Activated B cell treated with CpG ODN at 0.5 μM for 24 hours (primary cell): ENCODE measurements at regions not wholly inside any gene's neighbourhood (a gene's known extent, or its start where the extent isn't known, plus 50 kb on each side); places are given as distances from the start of the nearest gene placed in this dataset.

Experiments
- ATAC-seq: fragments of 200-7000 bp; cut with Tn5 transposase; one replicate; pipeline ENCODE4 v1.10.0; 2021; ENCODE audit warnings: low read depth, mild to moderate bottlenecking, moderate library complexity
- CTCF ChIA-PET: fragments of 350-600 bp; sonication (Branson Sonifier 250); formaldehyde crosslinking; loops from one replicate; lab custom pipeline; 2021; ENCODE audit warnings: antibody characterized with exemption; lab: Charles Lee
- POLR2A ChIA-PET: fragments of 350-600 bp; sonication (Branson Sonifier 250); formaldehyde crosslinking; loops from one replicate; lab custom pipeline; 2021; ENCODE audit warnings: antibody characterized with exemption; lab: Charles Lee
- DNase-seq: peaks from one replicate; pipeline ENCODE4 v3.0.0; 2022
- H3K27ac Mint-ChIP-seq: one replicate; pipeline ENCODE4 v1.8.0; 2020; ENCODE audit warnings: mixed read lengths
- H3K27me3 Mint-ChIP-seq: one replicate; pipeline ENCODE4 v1.8.0; 2021; ENCODE audit warnings: mixed read lengths
- H3K36me3 Mint-ChIP-seq: one replicate; pipeline ENCODE4 v1.8.0; 2021; ENCODE audit warnings: low read depth, mixed read lengths
- H3K4me1 Mint-ChIP-seq: one replicate; pipeline ENCODE4 v1.8.0; 2021; ENCODE audit warnings: mixed read lengths
- H3K4me3 Mint-ChIP-seq: one replicate; pipeline ENCODE4 v1.8.0; 2020; ENCODE audit warnings: mild to moderate bottlenecking, mixed read lengths
- H3K9me3 Mint-ChIP-seq: one replicate; pipeline ENCODE4 v1.8.0; 2020; ENCODE audit warnings: mixed read lengths
- CTCF ChIP-seq: fragments of 200-600 bp; IDR thresholded peaks from one replicate; pipeline ENCODE4 v1.8.0; 2022; ENCODE audit warnings: antibody characterized with exemption, mild to moderate bottlenecking
- intact Hi-C: fragments of 100-400 bp; cut with micrococcal nuclease; formaldehyde crosslinking; loops from one replicate; pipeline ENCODE4 v1.15.1; 2024

DNA sequence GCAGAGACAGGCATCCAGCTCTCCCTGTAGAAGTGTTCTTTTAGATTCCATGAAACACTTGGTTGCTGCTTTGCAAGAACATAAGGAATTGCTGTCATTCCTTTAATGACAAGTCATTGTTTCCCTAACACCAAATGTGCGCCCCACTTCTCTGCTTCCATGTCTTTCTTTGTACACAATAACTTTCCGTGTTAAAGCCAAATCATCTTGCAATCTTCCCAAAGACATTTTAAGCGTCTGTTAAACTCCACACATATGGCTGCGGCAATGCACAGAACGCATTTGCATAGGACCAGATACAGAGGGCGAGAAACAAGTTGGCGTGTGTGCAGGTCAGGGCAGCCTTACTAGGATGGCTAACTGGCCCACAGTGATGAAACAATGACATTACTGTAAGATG lies 399.3 kb upstream of the PRKCQ start:
- Mint-ChIP-seq H3K9me3 (no peaks in the 10 kb centered on the region), H3K36me3 (no peaks in the 10 kb centered on the region), H3K4me1 (no peaks in the 10 kb centered on the region), H3K27me3 (peaks cover 18% of the 10 kb centered on the region), H3K27ac (no peak overlapping the region), H3K4me3 (no peak overlapping the region)
- intact Hi-C loops, result no loop called here
- ATAC-seq, result no peak
- no peak for TF ChIP-seq CTCF
- DNase-seq, result no peak
- ChIA-PET CTCF (no interaction called here), POLR2A (no interaction called here)

DNA sequence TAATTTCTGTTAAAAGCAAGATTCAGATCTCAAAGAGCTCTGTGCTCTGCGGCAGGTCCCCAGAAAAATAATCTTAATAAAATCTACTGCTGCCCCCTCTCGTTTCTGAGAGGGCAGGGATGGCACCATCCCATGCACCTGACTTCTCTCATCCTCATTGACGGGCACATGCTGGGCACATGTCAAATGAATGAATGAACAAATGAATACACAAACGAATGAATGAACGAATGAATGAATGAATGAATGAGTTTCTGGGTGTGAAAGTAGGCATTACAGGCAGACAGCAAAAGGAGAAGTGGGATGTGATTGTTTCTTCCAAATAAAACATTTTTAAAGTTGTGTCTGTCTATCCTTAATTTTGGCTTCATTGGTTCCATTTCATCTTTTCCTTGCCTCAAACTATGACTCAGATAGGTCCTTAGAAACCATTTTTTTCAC lies 398.1 kb upstream of the PRKCQ start:
- Mint-ChIP-seq H3K4me1 (no peaks in the 10 kb centered on the region), H3K9me3 (no peaks in the 10 kb centered on the region), H3K27ac (no peak overlapping the region), H3K36me3 (no peaks in the 10 kb centered on the region), H3K27me3 (peaks cover 18% of the 10 kb centered on the region), H3K4me3 (no peak overlapping the region)
- TF ChIP-seq CTCF, result no peak
- intact Hi-C loops, result loop anchor here (1.0 kb wide), 1 partner anchor 58 kb away; no protein-coding TSS in a partner anchor
- CTCF ChIA-PET, result interaction anchor here (1.3 kb wide), 1 partner anchor 57 kb away, joined by 6 read pairs; no protein-coding TSS in a partner anchor
- no peak for ATAC-seq
- DNase-seq, result no peak
- POLR2A ChIA-PET, result no interaction called here

GRCh38 chr10:6977398-6978186 lies 397.5 kb upstream of the PRKCQ start:
- Mint-ChIP-seq H3K27ac (no peak overlapping the region), H3K4me3 (no peak overlapping the region), H3K4me1 (no peaks in the 10 kb centered on the region), H3K27me3 (peaks cover 18% of the 10 kb centered on the region), H3K36me3 (no peaks in the 10 kb centered on the region), H3K9me3 (no peaks in the 10 kb centered on the region)
- ChIA-PET CTCF (interaction anchor here (1.3 kb wide), 1 partner anchor 56 kb away, joined by 6 read pairs; no protein-coding TSS in a partner anchor), POLR2A (no interaction called here)
- TF ChIP-seq CTCF, result no peak
- DNase-seq (no peak), ATAC-seq (no peak)
- intact Hi-C loops, result loop anchor here (1.0 kb wide), 1 partner anchor 57 kb away; no protein-coding TSS in a partner anchor

GRCh38 chr10:6973899-6974298 lies 393.8 kb upstream of the PRKCQ start:
- DNase-seq (no peak), ATAC-seq (no peak)
- intact Hi-C loops, result no loop called here
- Mint-ChIP-seq H3K36me3 (no peaks in the 10 kb centered on the region), H3K4me1 (no peaks in the 10 kb centered on the region), H3K4me3 (no peak overlapping the region), H3K27ac (no peak overlapping the region), H3K9me3 (peaks cover under 1% of the 10 kb centered on the region), H3K27me3 (peaks cover 8% of the 10 kb centered on the region)
- POLR2A ChIA-PET, result no interaction called here
- CTCF ChIA-PET, result no interaction called here
- TF ChIP-seq CTCF, result no peak

DNA sequence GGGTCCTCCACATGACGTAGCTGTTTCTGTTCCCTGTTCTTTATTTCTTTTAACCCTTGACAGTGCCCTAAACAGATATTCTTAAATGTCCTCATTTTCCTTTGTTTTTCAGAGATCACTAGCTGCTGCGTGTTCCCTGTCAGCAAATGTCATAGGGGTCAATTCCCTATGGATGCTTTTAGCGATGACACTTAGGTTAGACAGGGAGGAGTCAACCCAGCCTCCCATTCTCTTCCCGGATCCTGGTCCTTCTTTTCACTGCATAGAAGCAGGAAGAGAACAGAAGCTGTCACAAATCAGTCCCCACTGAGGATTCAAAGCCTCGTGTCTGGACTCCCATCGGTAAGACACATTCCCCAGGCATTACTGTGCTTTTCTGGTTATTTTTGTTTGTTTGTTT lies 392.1 kb upstream of the PRKCQ start:
- no peak for TF ChIP-seq CTCF
- Mint-ChIP-seq H3K4me3 (no peak overlapping the region), H3K4me1 (no peaks in the 10 kb centered on the region), H3K27ac (no peak overlapping the region), H3K9me3 (peaks cover 4% of the 10 kb centered on the region), H3K27me3 (peaks cover 2% of the 10 kb centered on the region), H3K36me3 (no peaks in the 10 kb centered on the region)
- no peak for ATAC-seq
- ChIA-PET CTCF (no interaction called here), POLR2A (no interaction called here)
- DNase-seq, result no peak
- intact Hi-C loops, result no loop called here
